ENCODE measurements at regions not wholly inside any gene's neighbourhood (a gene's known extent, or its start where the extent isn't known, plus 50 kb on each side); places are given as distances from the start of the nearest gene placed in this dataset.

GRCh38 chr6:6883011-6883410 is 224.8 kb upstream of the RREB1 start:
- H3K4me3 ChIP-seq (ENCODE audit: low read depth, low read length), result no peak overlapping the region
- DNase-seq (ENCODE audit: low read depth), result no peak
- TF ChIP-seq CTCF (IDR thresholded peaks at IDR 0.05; ENCODE audit: control insufficient read depth, extremely low read depth, insufficient read depth), result no peak

- H3K4me3 ChIP-seq (ENCODE audit: low read depth, low read length), result no peak overlapping the region
- DNase-seq (ENCODE audit: low read depth), result no peak
- no peak for TF ChIP-seq CTCF (IDR thresholded peaks at IDR 0.05; ENCODE audit: control insufficient read depth, extremely low read depth, insufficient read depth)
These were observed 223.6 kb upstream of the RREB1 start for GRCh38 chr6:6884193-6884627.

- H3K4me3 ChIP-seq (ENCODE audit: low read depth, low read length), result no peak overlapping the region
- no peak for TF ChIP-seq CTCF (IDR thresholded peaks at IDR 0.05; ENCODE audit: control insufficient read depth, extremely low read depth, insufficient read depth)
- DNase-seq (ENCODE audit: low read depth), result no peak
These were observed 222.8 kb upstream of the RREB1 start for GRCh38 chr6:6884916-6885315.

GRCh38 chr6:6885521-6886170 is 222.1 kb upstream of the RREB1 start:
- TF ChIP-seq CTCF (IDR thresholded peaks at IDR 0.05; ENCODE audit: control insufficient read depth, extremely low read depth, insufficient read depth), result no peak
- H3K4me3 ChIP-seq (ENCODE audit: low read depth, low read length), result no peak overlapping the region
- DNase-seq (ENCODE audit: low read depth), result no peak

- H3K4me3 ChIP-seq (ENCODE audit: low read depth, low read length), result no peak overlapping the region
- TF ChIP-seq CTCF (IDR thresholded peaks at IDR 0.05; ENCODE audit: control insufficient read depth, extremely low read depth, insufficient read depth), result no peak
- DNase-seq (ENCODE audit: low read depth), result no peak
These were observed 221.4 kb upstream of the RREB1 start for GRCh38 chr6:6886171-6886885.

- no peak for TF ChIP-seq CTCF (IDR thresholded peaks at IDR 0.05; ENCODE audit: control insufficient read depth, extremely low read depth, insufficient read depth)
- DNase-seq (ENCODE audit: low read depth), result no peak
- no peak overlapping the region for H3K4me3 ChIP-seq (ENCODE audit: low read depth, low read length)
These were observed 220.9 kb upstream of the RREB1 start for GRCh38 chr6:6886886-6887285.

Measured in LNCaP clone FGC (cell line).